HEK293T (cell line): ENCODE measurements at regions not wholly inside any gene's neighbourhood (a gene's known extent, or its start where the extent isn't known, plus 50 kb on each side); places are given as distances from the start of the nearest gene placed in this dataset.
"Not testable (repeated sequence)": the region's sequence is repeated elsewhere in the genome, so short reads cannot be mapped to it uniquely, and the experiment has no call there.

ENCODE experiments used
- CTCF ChIA-PET: fragments of 350-600 bp; formaldehyde crosslinking; extraction: SDS; loops from one replicate; lab custom pipeline; 2021; ENCODE audit warnings: antibody characterized with exemption, inconsistent platforms; lab: Yijun Ruan, JAX
- POLR2A ChIA-PET: fragments of 350-600 bp; formaldehyde crosslinking; extraction: SDS; loops from one replicate; lab custom pipeline; 2020; ENCODE audit warnings: antibody characterized with exemption, inconsistent platforms; lab: Yijun Ruan, JAX
- DNase-seq: peaks from one replicate; pipeline ENCODE4 v3.0.0; 2012; ENCODE audit warnings: mixed read lengths; ENCODE audit errors: extremely low spot score
- ARNT ChIP-seq: fragments of 450-650 bp; IDR thresholded peaks from 2 replicates; pipeline ENCODE4 v1.6.1; 2017; ENCODE audit warnings: mild to moderate bottlenecking
- BHLHE40 ChIP-seq: fragments of 450-650 bp; IDR thresholded peaks from 2 replicates; pipeline ENCODE4 v1.6.1; 2016; ENCODE audit warnings: mild to moderate bottlenecking, moderate library complexity, borderline replicate concordance
- CTBP1 ChIP-seq: fragments of 450-650 bp; IDR thresholded peaks from 2 replicates; pipeline ENCODE4 v1.6.1; 2016; ENCODE audit warnings: borderline replicate concordance
- ELF4 ChIP-seq: fragments of 450-650 bp; IDR thresholded peaks from 2 replicates; pipeline ENCODE4 v1.6.1; 2017; ENCODE audit warnings: antibody characterized with exemption
- FOXA1 ChIP-seq: fragments of 450-650 bp; IDR thresholded peaks from 2 replicates; pipeline ENCODE4 v1.6.1; 2016; ENCODE audit warnings: mild to moderate bottlenecking
- FOXK2 ChIP-seq: fragments of 450-650 bp; IDR thresholded peaks from 2 replicates; pipeline ENCODE4 v1.6.1; 2016; ENCODE audit warnings: mild to moderate bottlenecking
- FOXM1 ChIP-seq: fragments of 450-650 bp; IDR thresholded peaks from 2 replicates; pipeline ENCODE4 v1.6.1; 2017; ENCODE audit warnings: mild to moderate bottlenecking, borderline replicate concordance
- HDGF ChIP-seq: fragments of 450-650 bp; IDR thresholded peaks from 2 replicates; pipeline ENCODE4 v1.6.1; 2017; ENCODE audit warnings: antibody characterized with exemption, borderline replicate concordance
- L3MBTL2 ChIP-seq: fragments of 450-650 bp; conservative IDR thresholded peaks from 2 replicates; pipeline ENCODE4 v1.6.1; 2016; ENCODE audit warnings: mild to moderate bottlenecking
- LEF1 ChIP-seq: fragments of 450-650 bp; IDR thresholded peaks from 2 replicates; pipeline ENCODE4 v1.6.1; 2017; ENCODE audit warnings: mild to moderate bottlenecking, borderline replicate concordance
- NFRKB ChIP-seq: fragments of 450-650 bp; IDR thresholded peaks from 2 replicates; pipeline ENCODE4 v1.6.1; 2016; ENCODE audit warnings: mild to moderate bottlenecking, moderate library complexity
- PKNOX1 ChIP-seq: fragments of 450-650 bp; IDR thresholded peaks from 2 replicates; pipeline ENCODE4 v1.6.1; 2016
- SP1 ChIP-seq: fragments of 450-650 bp; IDR thresholded peaks from 2 replicates; pipeline ENCODE4 v1.6.1; 2017
- SUZ12 ChIP-seq: fragments of 450-650 bp; IDR thresholded peaks from 2 replicates; pipeline ENCODE4 v1.6.1; 2016; ENCODE audit warnings: mild to moderate bottlenecking
- TARDBP ChIP-seq: fragments of 450-650 bp; IDR thresholded peaks from 2 replicates; pipeline ENCODE4 v1.6.1; 2016
- ZNF384 ChIP-seq: fragments of 450-650 bp; IDR thresholded peaks from 2 replicates; pipeline ENCODE4 v1.6.1; 2016

- CTCF ChIA-PET = no interaction called here
- POLR2A ChIA-PET = no interaction called here
- DNase-seq = no peak
- TF ChIP-seq NFRKB (no peak), ELF4 (no peak), BHLHE40 (no peak), CTBP1 (no peak), FOXA1 (no peak), L3MBTL2 (no peak), LEF1 (no peak), ARNT (no peak), HDGF (no peak), PKNOX1 (no peak), ZNF384 (no peak), FOXK2 (no peak), SP1 (no peak), TARDBP (no peak), FOXM1 (no peak), SUZ12 (no peak)
These were observed 114.6 kb upstream of the MAP1LC3B2 start for GRCh38 chr12:116444590-116444943.

- CTCF ChIA-PET = no interaction called here
- no peak for DNase-seq
- TF ChIP-seq SUZ12 (no peak), HDGF (no peak)
- POLR2A ChIA-PET = no interaction called here
These were observed 110.9 kb upstream of the MAP1LC3B2 start for GRCh38 chr12:116448165-116448739.

GRCh38 chr12:116450406-116450910 lies 108.7 kb upstream of the MAP1LC3B2 start:
- TF ChIP-seq CTBP1 (no peak), ELF4 (no peak), HDGF (no peak), TARDBP (no peak), SP1 (no peak), L3MBTL2 (no peak), ARNT (no peak), FOXM1 (no peak), LEF1 (no peak), NFRKB (no peak), SUZ12 (no peak)
- DNase-seq = no peak
- POLR2A ChIA-PET = no interaction called here
- CTCF ChIA-PET = no interaction called here

GRCh38 chr12:116452975-116453374 lies 106.2 kb upstream of the MAP1LC3B2 start:
- CTCF ChIA-PET, POLR2A ChIA-PET, DNase-seq: not testable (repeated sequence)

- no peak for DNase-seq
- TF ChIP-seq TARDBP (no peak), ZNF384 (no peak)
- CTCF ChIA-PET = interaction anchor here (0.7 kb wide), 1 partner anchor 159 kb away, joined by 7 read pairs; no protein-coding TSS in a partner anchor
- POLR2A ChIA-PET = no interaction called here
These were observed 105.5 kb upstream of the MAP1LC3B2 start for GRCh38 chr12:116453631-116454030.

GRCh38 chr12:116454076-116454475 lies 105.1 kb upstream of the MAP1LC3B2 start:
- TF ChIP-seq NFRKB = no peak
- TF ChIP-seq ZNF384 = no peak
- TF ChIP-seq HDGF = no peak
- no peak for TF ChIP-seq TARDBP
- TF ChIP-seq SP1 = no peak
- no peak for TF ChIP-seq FOXM1
- no peak for TF ChIP-seq PKNOX1
- no peak for TF ChIP-seq ELF4
- POLR2A ChIA-PET = no interaction called here
- DNase-seq = no peak
- CTCF ChIA-PET = interaction anchor here (0.7 kb wide), 1 partner anchor 158 kb away, joined by 7 read pairs; no protein-coding TSS in a partner anchor

- ChIA-PET CTCF (no interaction called here), POLR2A (no interaction called here)
- DNase-seq = no peak
- TF ChIP-seq FOXA1 (no peak), ELF4 (no peak), PKNOX1 (no peak), BHLHE40 (no peak), LEF1 (no peak), ZNF384 (no peak)
These were observed 104.2 kb upstream of the MAP1LC3B2 start for GRCh38 chr12:116454950-116455447.
